ENCODE measurements at regions not wholly inside any gene's neighbourhood (a gene's known extent, or its start where the extent isn't known, plus 50 kb on each side); places are given as distances from the start of the nearest gene placed in this dataset.
"Not testable (repeated sequence)": the region's sequence is repeated elsewhere in the genome, so short reads cannot be mapped to it uniquely, and the experiment has no call there.

GRCh38 chrX:115727792-115728732 lies 167.1 kb downstream of the PLS3 start:
- not testable (repeated sequence) for TF ChIP-seq CTCF (IDR thresholded peaks at IDR 0.05); POLR2A (IDR thresholded peaks at IDR 0.05; ENCODE audit: low read depth); EP300 (IDR thresholded peaks at IDR 0.05)
